ENCODE measurements at regions not wholly inside any gene's neighbourhood (a gene's known extent, or its start where the extent isn't known, plus 50 kb on each side); places are given as distances from the start of the nearest gene placed in this dataset.
"Not testable (repeated sequence)": the region's sequence is repeated elsewhere in the genome, so short reads cannot be mapped to it uniquely, and the experiment has no call there.

GRCh38 chr12:83506841-83507240 lies 820.1 kb downstream of the TMTC2 start:
- no peak overlapping the region for H3K27ac ChIP-seq
- no peaks in the 10 kb centered on the region for H3K9me3 ChIP-seq
- no peaks in the 10 kb centered on the region for H3K27me3 ChIP-seq
- 91% methylated on average over 5 of the region's 5 CpGs for WGBS, 2 donors
- no peaks in the 10 kb centered on the region for H3K4me1 ChIP-seq
- intact Hi-C loops (cut with DNase I): no loop called here
- no peak for TF ChIP-seq EP300 (IDR thresholded peaks at IDR 0.05)
- no peak overlapping the region for H3K4me3 ChIP-seq
- DNase-seq: no peak
- H3K36me3 ChIP-seq: no peaks in the 10 kb centered on the region

GRCh38 chr12:83505586-83505985 lies 818.9 kb downstream of the TMTC2 start:
- Histone ChIP-seq H3K27ac (no peak overlapping the region), H3K36me3 (no peaks in the 10 kb centered on the region), H3K4me1 (no peaks in the 10 kb centered on the region), H3K9me3 (no peaks in the 10 kb centered on the region), H3K27me3 (no peaks in the 10 kb centered on the region), H3K4me3 (no peak overlapping the region)
- intact Hi-C loops (cut with DNase I): no loop called here
- DNase-seq: no peak
- WGBS, 2 donors: 71 to 80% methylated on average over 2 of the region's 2 CpGs
- TF ChIP-seq EP300 (IDR thresholded peaks at IDR 0.05) (no peak), CTCF (IDR thresholded peaks at IDR 0.05) (no peak)

GRCh38 chr12:83499894-83500293 lies 813.2 kb downstream of the TMTC2 start:
- H3K4me3 ChIP-seq; intact Hi-C loops (cut with DNase I); DNase-seq; H3K27me3 ChIP-seq; H3K4me1 ChIP-seq; H3K27ac ChIP-seq; H3K9me3 ChIP-seq; H3K36me3 ChIP-seq: not testable (repeated sequence)

GRCh38 chr12:83477696-83478095 lies 791.0 kb downstream of the TMTC2 start:
- Histone ChIP-seq H3K27me3 (no peaks in the 10 kb centered on the region), H3K9me3 (no peaks in the 10 kb centered on the region), H3K27ac (no peak overlapping the region), H3K36me3 (no peaks in the 10 kb centered on the region), H3K4me3 (no peak overlapping the region), H3K4me1 (no peaks in the 10 kb centered on the region)
- WGBS, 2 donors: 29 to 49% methylated on average over 4 of the region's 4 CpGs
- intact Hi-C loops (cut with DNase I): no loop called here
- no peak for TF ChIP-seq CTCF (IDR thresholded peaks at IDR 0.05)
- no peak for TF ChIP-seq POLR2AphosphoS5 (IDR thresholded peaks at IDR 0.05)
- TF ChIP-seq POLR2A (IDR thresholded peaks at IDR 0.05): no peak
- TF ChIP-seq EP300 (IDR thresholded peaks at IDR 0.05): no peak
- no peak for DNase-seq

GRCh38 chr12:83476695-83477690 lies 790.3 kb downstream of the TMTC2 start:
- H3K27ac ChIP-seq: no peak overlapping the region
- H3K4me1 ChIP-seq: no peaks in the 10 kb centered on the region
- no peak overlapping the region for H3K4me3 ChIP-seq
- intact Hi-C loops (cut with DNase I): no loop called here
- H3K27me3 ChIP-seq: no peaks in the 10 kb centered on the region
- 85 to 88% methylated on average over 2 of the region's 2 CpGs for WGBS, 2 donors
- DNase-seq: no peak
- H3K36me3 ChIP-seq: no peaks in the 10 kb centered on the region
- no peaks in the 10 kb centered on the region for H3K9me3 ChIP-seq
- no peak for TF ChIP-seq EP300 (IDR thresholded peaks at IDR 0.05)
- no peak for TF ChIP-seq CTCF (IDR thresholded peaks at IDR 0.05)
- TF ChIP-seq POLR2A (IDR thresholded peaks at IDR 0.05): no peak
- no peak for TF ChIP-seq POLR2AphosphoS5 (IDR thresholded peaks at IDR 0.05)

- Histone ChIP-seq H3K9me3 (no peaks in the 10 kb centered on the region), H3K36me3 (no peaks in the 10 kb centered on the region), H3K4me1 (no peaks in the 10 kb centered on the region), H3K27me3 (no peaks in the 10 kb centered on the region), H3K4me3 (no peak overlapping the region), H3K27ac (no peak overlapping the region)
- TF ChIP-seq EP300 (IDR thresholded peaks at IDR 0.05) (no peak), POLR2A (IDR thresholded peaks at IDR 0.05) (no peak), CTCF (IDR thresholded peaks at IDR 0.05) (no peak), POLR2AphosphoS5 (IDR thresholded peaks at IDR 0.05) (no peak)
- DNase-seq: no peak
- WGBS, 2 donors: 22 to 74% methylated on average over 1 of the region's 1 CpG
- intact Hi-C loops (cut with DNase I): no loop called here
Measured at GRCh38 chr12:83476006-83476405, 789.3 kb downstream of the TMTC2 start.

Measured in sigmoid colon (tissue), 6 donors.